ENCODE measurements at regions not wholly inside any gene's neighbourhood (a gene's known extent, or its start where the extent isn't known, plus 50 kb on each side); places are given as distances from the start of the nearest gene placed in this dataset.

- DNase-seq (ENCODE audit: low read depth in 3 of 3): no peak
Observed at GRCh38 chr12:91397866-91398532, 215.4 kb upstream of the DCN start.

GRCh38 chr12:91396293-91396692 is 213.7 kb upstream of the DCN start:
- DNase-seq (ENCODE audit: low read depth in 3 of 3): no peak

GRCh38 chr12:91395628-91396135 is 213.1 kb upstream of the DCN start:
- no peak for DNase-seq (ENCODE audit: low read depth in 3 of 3)

- no peak for DNase-seq (ENCODE audit: low read depth in 3 of 3)
Observed at GRCh38 chr12:91394903-91395302, 212.3 kb upstream of the DCN start.

- no peak for DNase-seq (ENCODE audit: low read depth in 3 of 3)
Observed at GRCh38 chr12:91388573-91388972, 206.0 kb upstream of the DCN start.

GRCh38 chr12:91387461-91388134 is 205.0 kb upstream of the DCN start:
- no peak for DNase-seq (ENCODE audit: low read depth in 3 of 3)

- DNase-seq (ENCODE audit: low read depth in 3 of 3): no peak
Observed at GRCh38 chr12:91384806-91385205, 202.2 kb upstream of the DCN start.

- no peak for DNase-seq (ENCODE audit: low read depth in 3 of 3)
Observed at GRCh38 chr12:91384366-91384765, 201.7 kb upstream of the DCN start.

- DNase-seq (ENCODE audit: low read depth in 3 of 3): no peak
Observed at GRCh38 chr12:91383099-91383498, 200.5 kb upstream of the DCN start.

GRCh38 chr12:91382081-91382543 is 199.5 kb upstream of the DCN start:
- peak; percentile 67 to 80 (median 71) for DNase-seq (ENCODE audit: low read depth in 3 of 3)

- no peak for DNase-seq (ENCODE audit: low read depth in 3 of 3)
Observed at GRCh38 chr12:91381309-91381804, 198.7 kb upstream of the DCN start.

- DNase-seq (ENCODE audit: low read depth in 3 of 3): no peak
Observed at GRCh38 chr12:91380631-91381030, 198.0 kb upstream of the DCN start.

GRCh38 chr12:91379051-91379775 is 196.6 kb upstream of the DCN start:
- no peak for DNase-seq (ENCODE audit: low read depth in 3 of 3)

GRCh38 chr12:91377436-91377835 is 194.8 kb upstream of the DCN start:
- no peak for DNase-seq (ENCODE audit: low read depth in 3 of 3)

GRCh38 chr12:91373086-91373485 is 190.5 kb upstream of the DCN start:
- DNase-seq (ENCODE audit: low read depth in 3 of 3): no peak

GRCh38 chr12:91370086-91370868 is 187.7 kb upstream of the DCN start:
- DNase-seq (ENCODE audit: low read depth in 3 of 3): no peak

- DNase-seq (ENCODE audit: low read depth in 3 of 3): no peak
Observed at GRCh38 chr12:91368613-91369012, 186.0 kb upstream of the DCN start.

- no peak for DNase-seq (ENCODE audit: low read depth in 3 of 3)
Observed at GRCh38 chr12:91367234-91367849, 184.7 kb upstream of the DCN start.

GRCh38 chr12:91364471-91365184 is 182.0 kb upstream of the DCN start:
- no peak for DNase-seq (ENCODE audit: low read depth in 3 of 3)

GRCh38 chr12:91361864-91362263 is 179.2 kb upstream of the DCN start:
- DNase-seq (ENCODE audit: low read depth in 3 of 3): no peak

- no peak for DNase-seq (ENCODE audit: low read depth in 3 of 3)
Observed at GRCh38 chr12:91357381-91357780, 174.8 kb upstream of the DCN start.
